ENCODE measurements at regions not wholly inside any gene's neighbourhood (a gene's known extent, or its start where the extent isn't known, plus 50 kb on each side); places are given as distances from the start of the nearest gene placed in this dataset.
A peak's percentile ranks its signal among the peaks of the same experiment; 100 is the strongest.

GRCh38 chr2:71882236-71882946 is 265.3 kb downstream of the CYP26B1 start:
- intact Hi-C loops (cut with DNase I; ENCODE audit: low total_unique reads): no loop called here
- no peaks in the 10 kb centered on the region for H3K36me3 ChIP-seq
- DNase-seq: no peak
- no peaks in the 10 kb centered on the region for H3K27me3 ChIP-seq (replicated peaks in 1 of 7)
- peaks cover 15 to 51% (median 35%) of the 10 kb centered on the region in 6 donors for H3K4me1 ChIP-seq
- WGBS, 5 donors: 50 to 78% (median 63%) methylated on average over 8 of the region's 8 CpGs
- TF ChIP-seq, protein P1, sequence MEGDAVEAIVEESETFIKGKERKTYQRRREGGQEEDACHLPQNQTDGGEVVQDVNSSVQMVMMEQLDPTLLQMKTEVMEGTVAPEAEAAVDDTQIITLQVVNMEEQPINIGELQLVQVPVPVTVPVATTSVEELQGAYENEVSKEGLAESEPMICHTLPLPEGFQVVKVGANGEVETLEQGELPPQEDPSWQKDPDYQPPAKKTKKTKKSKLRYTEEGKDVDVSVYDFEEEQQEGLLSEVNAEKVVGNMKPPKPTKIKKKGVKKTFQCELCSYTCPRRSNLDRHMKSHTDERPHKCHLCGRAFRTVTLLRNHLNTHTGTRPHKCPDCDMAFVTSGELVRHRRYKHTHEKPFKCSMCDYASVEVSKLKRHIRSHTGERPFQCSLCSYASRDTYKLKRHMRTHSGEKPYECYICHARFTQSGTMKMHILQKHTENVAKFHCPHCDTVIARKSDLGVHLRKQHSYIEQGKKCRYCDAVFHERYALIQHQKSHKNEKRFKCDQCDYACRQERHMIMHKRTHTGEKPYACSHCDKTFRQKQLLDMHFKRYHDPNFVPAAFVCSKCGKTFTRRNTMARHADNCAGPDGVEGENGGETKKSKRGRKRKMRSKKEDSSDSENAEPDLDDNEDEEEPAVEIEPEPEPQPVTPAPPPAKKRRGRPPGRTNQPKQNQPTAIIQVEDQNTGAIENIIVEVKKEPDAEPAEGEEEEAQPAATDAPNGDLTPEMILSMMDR (IDR thresholded peaks at IDR 0.05 in 8 of 11, conservative IDR thresholded peaks at IDR 0.05 in 3 of 11): no peak
- no peak for TF ChIP-seq POLR2A (IDR thresholded peaks at IDR 0.05)
- TF ChIP-seq POLR2AphosphoS5 (IDR thresholded peaks at IDR 0.05): no peak
- peaks cover 0 to 20% (median 3%) of the 10 kb centered on the region in 8 donors for H3K9me3 ChIP-seq
- no peak overlapping the region for H3K4me3 ChIP-seq
- peak overlapping the region in 6 of 8 donors; percentile 27 to 70 (median 51) for H3K27ac ChIP-seq

DNA sequence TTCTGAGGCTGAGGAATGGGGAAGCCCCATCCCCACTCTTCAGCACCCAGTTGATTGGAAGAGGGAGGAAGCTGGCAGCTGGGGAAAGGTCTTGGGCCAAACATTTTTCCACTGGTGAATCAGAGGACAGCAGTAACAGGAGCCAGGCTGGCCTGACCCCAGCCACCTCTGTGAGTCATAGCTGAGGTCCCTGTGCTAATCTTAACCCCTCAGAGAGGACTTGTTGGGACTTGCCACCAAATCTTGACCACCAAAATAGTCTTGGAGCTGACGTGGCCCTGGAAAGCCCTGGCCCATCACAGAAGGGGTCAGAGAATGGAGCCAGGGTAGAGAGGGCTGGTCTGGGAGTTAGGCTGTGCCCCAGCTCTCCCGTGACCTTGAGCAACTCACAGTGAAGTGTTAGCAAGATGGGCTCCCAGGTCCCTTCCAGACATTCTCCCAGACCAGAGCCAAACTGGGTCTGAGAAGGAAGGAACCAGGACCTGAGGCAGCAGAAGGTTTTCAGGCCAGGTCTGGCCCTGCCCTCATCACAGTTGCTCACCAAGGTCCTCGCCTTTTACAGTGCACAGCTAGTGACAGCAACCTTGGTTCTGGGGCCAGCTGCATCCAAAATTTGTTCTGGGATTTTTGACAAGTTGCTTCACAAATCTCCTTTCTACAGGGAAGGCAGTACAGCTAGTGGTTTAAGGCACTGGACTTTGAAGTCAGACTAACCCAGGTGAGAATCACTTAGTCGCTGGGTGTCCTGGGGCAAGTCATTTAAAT is 266.6 kb downstream of the CYP26B1 start:
- WGBS, 5 donors: 75 to 78% (median 77%) methylated on average over 4 of the region's 4 CpGs
- Histone ChIP-seq H3K27me3 (replicated peaks in 1 of 7) (no peaks in the 10 kb centered on the region), H3K4me1 (peaks cover 15 to 51% (median 35%) of the 10 kb centered on the region in 6 donors), H3K27ac (peak overlapping the region in 5 of 8 donors; percentile 10 to 70 (median 46)), H3K9me3 (peaks cover 0 to 16% (median 1%) of the 10 kb centered on the region in 8 donors), H3K36me3 (no peaks in the 10 kb centered on the region), H3K4me3 (no peak overlapping the region)
- no peak for DNase-seq
- intact Hi-C loops (cut with DNase I; ENCODE audit: low total_unique reads): no loop called here
- TF ChIP-seq POLR2AphosphoS5 (IDR thresholded peaks at IDR 0.05) (peak in 2 of 3 donors; percentile 26 to 60), POLR2A (IDR thresholded peaks at IDR 0.05) (no peak)
- TF ChIP-seq, protein P1 (IDR thresholded peaks at IDR 0.05 in 8 of 11, conservative IDR thresholded peaks at IDR 0.05 in 3 of 11): no peak

- no peak for DNase-seq
- intact Hi-C loops (cut with DNase I; ENCODE audit: low total_unique reads): no loop called here
- WGBS, 5 donors: 83 to 97% (median 85%) methylated on average over 3 of the region's 3 CpGs
- no peak overlapping the region for H3K4me3 ChIP-seq
- no peaks in the 10 kb centered on the region for H3K27me3 ChIP-seq (replicated peaks in 1 of 7)
- peaks cover 15 to 51% (median 35%) of the 10 kb centered on the region in 6 donors for H3K4me1 ChIP-seq
- no peaks in the 10 kb centered on the region for H3K36me3 ChIP-seq
- H3K27ac ChIP-seq: peak overlapping the region in 2 of 8 donors; percentile 46 to 70
- H3K9me3 ChIP-seq: peaks cover 0 to 8% (median 0%) of the 10 kb centered on the region in 8 donors
- no peak for TF ChIP-seq POLR2A (IDR thresholded peaks at IDR 0.05)
- TF ChIP-seq, protein P1 (IDR thresholded peaks at IDR 0.05 in 8 of 11, conservative IDR thresholded peaks at IDR 0.05 in 3 of 11): no peak
- no peak for TF ChIP-seq POLR2AphosphoS5 (IDR thresholded peaks at IDR 0.05)
These were observed 267.4 kb downstream of the CYP26B1 start for GRCh38 chr2:71880287-71880686.

Measured in spleen (tissue), 11 donors.